ENCODE measurements at regions not wholly inside any gene's neighbourhood (a gene's known extent, or its start where the extent isn't known, plus 50 kb on each side); places are given as distances from the start of the nearest gene placed in this dataset.

GRCh38 chr7:117929237-117929636 lies 56.0 kb upstream of the CTTNBP2 start:
- peak; percentile 97 for DNase-seq (ENCODE audit: low spot score)

- no peak for DNase-seq (ENCODE audit: low spot score)
Measured at GRCh38 chr7:117931314-117931713, 58.1 kb upstream of the CTTNBP2 start.

- DNase-seq (ENCODE audit: low spot score): no peak
Measured at GRCh38 chr7:117937049-117937752, 64.0 kb upstream of the CTTNBP2 start.

GRCh38 chr7:117937753-117938483 lies 64.7 kb upstream of the CTTNBP2 start:
- no peak for DNase-seq (ENCODE audit: low spot score)

GRCh38 chr7:117941138-117941810 lies 68.0 kb upstream of the CTTNBP2 start:
- DNase-seq (ENCODE audit: low spot score): no peak

GRCh38 chr7:117942780-117943179 lies 69.5 kb upstream of the CTTNBP2 start:
- DNase-seq (ENCODE audit: low spot score): no peak

- DNase-seq (ENCODE audit: low spot score): no peak
Measured at GRCh38 chr7:117944886-117945285, 71.6 kb upstream of the CTTNBP2 start.

GRCh38 chr7:117946151-117946633 lies 73.0 kb upstream of the CTTNBP2 start:
- DNase-seq (ENCODE audit: low spot score): no peak

- DNase-seq (ENCODE audit: low spot score): no peak
Measured at GRCh38 chr7:117949232-117949631, 76.0 kb upstream of the CTTNBP2 start.

GRCh38 chr7:117950601-117951260 lies 77.5 kb upstream of the CTTNBP2 start:
- DNase-seq (ENCODE audit: low spot score): no peak

- no peak for DNase-seq (ENCODE audit: low spot score)
Measured at GRCh38 chr7:117951285-117951684, 78.0 kb upstream of the CTTNBP2 start.

- DNase-seq (ENCODE audit: low spot score): no peak
Measured at GRCh38 chr7:117951691-117952280, 78.5 kb upstream of the CTTNBP2 start.

GRCh38 chr7:117955046-117955445 lies 81.8 kb upstream of the CTTNBP2 start:
- DNase-seq (ENCODE audit: low spot score): no peak

GRCh38 chr7:117960351-117960750 lies 87.1 kb upstream of the CTTNBP2 start:
- DNase-seq (ENCODE audit: low spot score): no peak

GRCh38 chr7:117961235-117961634 lies 88.0 kb upstream of the CTTNBP2 start:
- DNase-seq (ENCODE audit: low spot score): no peak

- DNase-seq (ENCODE audit: low spot score): no peak
Measured at GRCh38 chr7:117962366-117962994, 89.2 kb upstream of the CTTNBP2 start.

- DNase-seq (ENCODE audit: low spot score): no peak
Measured at GRCh38 chr7:117963264-117964197, 90.3 kb upstream of the CTTNBP2 start.

GRCh38 chr7:117970801-117971200 lies 97.6 kb upstream of the CTTNBP2 start:
- DNase-seq (ENCODE audit: low spot score): no peak

- DNase-seq (ENCODE audit: low spot score): no peak
Measured at GRCh38 chr7:117971556-117972244, 98.5 kb upstream of the CTTNBP2 start.

All from SK-N-DZ (cell line).